ENCODE measurements at regions not wholly inside any gene's neighbourhood (a gene's known extent, or its start where the extent isn't known, plus 50 kb on each side); places are given as distances from the start of the nearest gene placed in this dataset.

GRCh38 chr1:14438127-14438769, 160.2 kb upstream of the KAZN start:
- intact Hi-C loops (cut with DNase I): no loop called here
- no peak for DNase-seq (ENCODE audit: low spot score)

GRCh38 chr1:14439015-14439414, 159.5 kb upstream of the KAZN start:
- intact Hi-C loops (cut with DNase I): no loop called here
- no peak for DNase-seq (ENCODE audit: low spot score)

GRCh38 chr1:14440166-14440565, 158.3 kb upstream of the KAZN start:
- no peak for DNase-seq (ENCODE audit: low spot score)
- intact Hi-C loops (cut with DNase I): no loop called here

GRCh38 chr1:14440731-14441130, 157.8 kb upstream of the KAZN start:
- intact Hi-C loops (cut with DNase I): no loop called here
- DNase-seq (ENCODE audit: low spot score): no peak

GRCh38 chr1:14441302-14441741, 157.2 kb upstream of the KAZN start:
- intact Hi-C loops (cut with DNase I): no loop called here

GRCh38 chr1:14442669-14443068, 155.8 kb upstream of the KAZN start:
- intact Hi-C loops (cut with DNase I): no loop called here
- DNase-seq (ENCODE audit: low spot score): no peak

More at GRCh38 chr1:14441302-14441741, 157.2 kb upstream of the KAZN start:
- no peak for DNase-seq (ENCODE audit: low spot score)

GRCh38 chr1:14443164-14443787, 155.2 kb upstream of the KAZN start:
- DNase-seq (ENCODE audit: low spot score): no peak
- intact Hi-C loops (cut with DNase I): no loop called here

GRCh38 chr1:14451217-14451616, 147.3 kb upstream of the KAZN start:
- no peak for DNase-seq (ENCODE audit: low spot score)
- intact Hi-C loops (cut with DNase I): no loop called here

- intact Hi-C loops (cut with DNase I): no loop called here
Measured at GRCh38 chr1:14452551-14452950, 145.9 kb upstream of the KAZN start.

GRCh38 chr1:14460173-14460572, 138.3 kb upstream of the KAZN start:
- intact Hi-C loops (cut with DNase I): no loop called here
- no peak for DNase-seq (ENCODE audit: low spot score)

More at GRCh38 chr1:14452551-14452950, 145.9 kb upstream of the KAZN start:
- DNase-seq (ENCODE audit: low spot score): no peak

- DNase-seq (ENCODE audit: low spot score): no peak
- intact Hi-C loops (cut with DNase I): no loop called here
Measured at GRCh38 chr1:14462851-14463250, 135.6 kb upstream of the KAZN start.

- intact Hi-C loops (cut with DNase I): no loop called here
- DNase-seq (ENCODE audit: low spot score): no peak
Measured at GRCh38 chr1:14466006-14466405, 132.5 kb upstream of the KAZN start.

GRCh38 chr1:14467112-14467511, 131.4 kb upstream of the KAZN start:
- intact Hi-C loops (cut with DNase I): no loop called here
- DNase-seq (ENCODE audit: low spot score): no peak

- intact Hi-C loops (cut with DNase I): no loop called here
- DNase-seq (ENCODE audit: low spot score): no peak
Measured at GRCh38 chr1:14468751-14469150, 129.7 kb upstream of the KAZN start.

- intact Hi-C loops (cut with DNase I): no loop called here
- no peak for DNase-seq (ENCODE audit: low spot score)
Measured at GRCh38 chr1:14470802-14471201, 127.7 kb upstream of the KAZN start.

- intact Hi-C loops (cut with DNase I): no loop called here
- no peak for DNase-seq (ENCODE audit: low spot score)
Measured at GRCh38 chr1:14474856-14475255, 123.6 kb upstream of the KAZN start.

GRCh38 chr1:14476170-14476955, 122.1 kb upstream of the KAZN start:
- DNase-seq (ENCODE audit: low spot score): no peak
- intact Hi-C loops (cut with DNase I): no loop called here

- DNase-seq (ENCODE audit: low spot score): no peak
Measured at GRCh38 chr1:14478120-14478519, 120.4 kb upstream of the KAZN start.

GRCh38 chr1:14479865-14480264, 118.6 kb upstream of the KAZN start:
- intact Hi-C loops (cut with DNase I): no loop called here
- no peak for DNase-seq (ENCODE audit: low spot score)

More at GRCh38 chr1:14478120-14478519, 120.4 kb upstream of the KAZN start:
- intact Hi-C loops (cut with DNase I): no loop called here

- DNase-seq (ENCODE audit: low spot score): no peak
- intact Hi-C loops (cut with DNase I): no loop called here
Measured at GRCh38 chr1:14482784-14483450, 115.6 kb upstream of the KAZN start.

All from cardiac septum (tissue), 1 donor.